ENCODE measurements at regions not wholly inside any gene's neighbourhood (a gene's known extent, or its start where the extent isn't known, plus 50 kb on each side); places are given as distances from the start of the nearest gene placed in this dataset.
A peak's percentile ranks its signal among the peaks of the same experiment; 100 is the strongest.
"Not testable (repeated sequence)": the region's sequence is repeated elsewhere in the genome, so short reads cannot be mapped to it uniquely, and the experiment has no call there.

DNA sequence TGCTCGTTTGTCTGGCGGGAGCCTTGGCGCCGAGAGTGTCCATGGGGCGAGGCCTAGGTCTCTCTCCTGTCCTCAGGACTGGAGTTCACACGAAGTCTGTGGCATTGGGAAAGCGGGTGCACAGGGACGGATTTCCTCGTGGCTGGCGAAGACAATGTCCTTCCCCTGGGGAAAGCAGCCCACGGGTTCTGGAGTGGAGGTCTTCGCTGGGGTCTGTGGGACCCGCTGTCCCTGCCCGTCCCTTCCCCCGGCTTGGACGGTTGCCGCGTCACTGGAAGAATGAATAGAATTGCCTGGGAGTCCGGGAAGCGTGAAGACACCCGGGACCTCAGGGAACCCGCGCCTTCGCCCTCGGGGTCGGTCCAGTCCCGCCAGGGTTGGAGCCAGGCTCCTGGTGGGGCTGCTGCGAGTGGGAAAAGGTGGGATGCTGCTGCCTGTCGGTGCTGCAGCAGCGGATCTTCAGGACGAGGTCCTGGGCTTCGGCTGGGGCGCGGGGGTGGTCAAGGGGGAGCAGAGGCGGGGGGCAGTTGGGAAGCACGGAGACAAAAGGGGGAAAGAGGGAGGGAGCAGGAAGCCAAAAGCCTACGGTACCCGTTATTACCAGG lies 441.8 kb upstream of the DEFB115 start:
- Histone ChIP-seq H3K27ac (ENCODE audit: poor library complexity, severe bottlenecking) (no peak overlapping the region), H3K4me1 (ENCODE audit: insufficient read depth, poor library complexity, severe bottlenecking) (no peaks in the 10 kb centered on the region), H3K9me3 (ENCODE audit: severe bottlenecking) (peaks cover 9% of the 10 kb centered on the region), H3K27me3 (ENCODE audit: insufficient read depth, poor library complexity, severe bottlenecking) (no peaks in the 10 kb centered on the region), H3K36me3 (ENCODE audit: low read depth) (no peaks in the 10 kb centered on the region), H3K4me3 (ENCODE audit: severe bottlenecking) (no peak overlapping the region)
- ATAC-seq (ENCODE audit: low read depth) (no peak), DNase-seq (ENCODE audit: low spot score) (peak; percentile 89)
- TF ChIP-seq, protein P1, sequence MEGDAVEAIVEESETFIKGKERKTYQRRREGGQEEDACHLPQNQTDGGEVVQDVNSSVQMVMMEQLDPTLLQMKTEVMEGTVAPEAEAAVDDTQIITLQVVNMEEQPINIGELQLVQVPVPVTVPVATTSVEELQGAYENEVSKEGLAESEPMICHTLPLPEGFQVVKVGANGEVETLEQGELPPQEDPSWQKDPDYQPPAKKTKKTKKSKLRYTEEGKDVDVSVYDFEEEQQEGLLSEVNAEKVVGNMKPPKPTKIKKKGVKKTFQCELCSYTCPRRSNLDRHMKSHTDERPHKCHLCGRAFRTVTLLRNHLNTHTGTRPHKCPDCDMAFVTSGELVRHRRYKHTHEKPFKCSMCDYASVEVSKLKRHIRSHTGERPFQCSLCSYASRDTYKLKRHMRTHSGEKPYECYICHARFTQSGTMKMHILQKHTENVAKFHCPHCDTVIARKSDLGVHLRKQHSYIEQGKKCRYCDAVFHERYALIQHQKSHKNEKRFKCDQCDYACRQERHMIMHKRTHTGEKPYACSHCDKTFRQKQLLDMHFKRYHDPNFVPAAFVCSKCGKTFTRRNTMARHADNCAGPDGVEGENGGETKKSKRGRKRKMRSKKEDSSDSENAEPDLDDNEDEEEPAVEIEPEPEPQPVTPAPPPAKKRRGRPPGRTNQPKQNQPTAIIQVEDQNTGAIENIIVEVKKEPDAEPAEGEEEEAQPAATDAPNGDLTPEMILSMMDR (IDR thresholded peaks at IDR 0.05; ENCODE audit: poor library complexity, severe bottlenecking) = no peak

GRCh38 chr20:30816182-30816645 lies 441.2 kb upstream of the DEFB115 start:
- H3K27ac ChIP-seq (ENCODE audit: poor library complexity, severe bottlenecking) = no peak overlapping the region
- TF ChIP-seq, protein P1 (IDR thresholded peaks at IDR 0.05; ENCODE audit: poor library complexity, severe bottlenecking) = no peak
- H3K4me3 ChIP-seq (ENCODE audit: severe bottlenecking) = no peak overlapping the region
- H3K4me1 ChIP-seq (ENCODE audit: insufficient read depth, poor library complexity, severe bottlenecking) = no peaks in the 10 kb centered on the region
- ATAC-seq (ENCODE audit: low read depth) (0 out of 3 replicates have a peak, but pooled peaks have one; percentile 13), DNase-seq (ENCODE audit: low spot score) (peak; percentile 92)
- peaks cover 9% of the 10 kb centered on the region for H3K9me3 ChIP-seq (ENCODE audit: severe bottlenecking)
- no peaks in the 10 kb centered on the region for H3K36me3 ChIP-seq (ENCODE audit: low read depth)
- no peaks in the 10 kb centered on the region for H3K27me3 ChIP-seq (ENCODE audit: insufficient read depth, poor library complexity, severe bottlenecking)

- not testable (repeated sequence) for H3K4me1 ChIP-seq (ENCODE audit: insufficient read depth, poor library complexity, severe bottlenecking); H3K36me3 ChIP-seq (ENCODE audit: low read depth); H3K27ac ChIP-seq (ENCODE audit: poor library complexity, severe bottlenecking); ATAC-seq (ENCODE audit: low read depth); H3K4me3 ChIP-seq (ENCODE audit: severe bottlenecking); DNase-seq (ENCODE audit: low spot score); H3K9me3 ChIP-seq (ENCODE audit: severe bottlenecking); H3K27me3 ChIP-seq (ENCODE audit: insufficient read depth, poor library complexity, severe bottlenecking)
These were observed 435.8 kb upstream of the DEFB115 start for GRCh38 chr20:30821615-30822014.

- H3K4me1 ChIP-seq (ENCODE audit: insufficient read depth, poor library complexity, severe bottlenecking); H3K27me3 ChIP-seq (ENCODE audit: insufficient read depth, poor library complexity, severe bottlenecking); ATAC-seq (ENCODE audit: low read depth); H3K36me3 ChIP-seq (ENCODE audit: low read depth); H3K9me3 ChIP-seq (ENCODE audit: severe bottlenecking); H3K27ac ChIP-seq (ENCODE audit: poor library complexity, severe bottlenecking); H3K4me3 ChIP-seq (ENCODE audit: severe bottlenecking): not testable (repeated sequence)
- peak; percentile 59 for DNase-seq (ENCODE audit: low spot score)
These were observed 432.8 kb upstream of the DEFB115 start for GRCh38 chr20:30824666-30825065.

DNA sequence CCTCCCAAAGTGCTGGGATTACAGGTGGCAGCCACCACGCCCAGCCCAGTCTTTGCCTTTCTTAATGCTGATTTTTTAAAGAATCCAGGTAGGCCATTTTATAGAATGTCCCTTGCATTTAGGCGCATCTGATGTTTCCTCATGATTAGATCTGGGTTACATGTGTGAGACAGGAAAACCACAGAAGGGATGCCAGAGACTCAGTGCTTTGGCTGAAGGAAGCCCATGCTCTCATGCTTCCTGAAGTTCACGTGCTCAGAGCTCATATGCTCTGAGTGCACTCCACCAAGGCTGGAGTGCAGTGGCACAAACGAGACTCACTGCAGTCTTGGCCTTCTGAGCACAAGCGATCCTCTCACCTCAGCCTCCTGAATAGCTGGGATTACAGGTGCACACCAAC lies 411.5 kb upstream of the DEFB115 start:
- DNase-seq (ENCODE audit: low spot score); H3K4me1 ChIP-seq (ENCODE audit: insufficient read depth, poor library complexity, severe bottlenecking): not testable (repeated sequence)

DNA sequence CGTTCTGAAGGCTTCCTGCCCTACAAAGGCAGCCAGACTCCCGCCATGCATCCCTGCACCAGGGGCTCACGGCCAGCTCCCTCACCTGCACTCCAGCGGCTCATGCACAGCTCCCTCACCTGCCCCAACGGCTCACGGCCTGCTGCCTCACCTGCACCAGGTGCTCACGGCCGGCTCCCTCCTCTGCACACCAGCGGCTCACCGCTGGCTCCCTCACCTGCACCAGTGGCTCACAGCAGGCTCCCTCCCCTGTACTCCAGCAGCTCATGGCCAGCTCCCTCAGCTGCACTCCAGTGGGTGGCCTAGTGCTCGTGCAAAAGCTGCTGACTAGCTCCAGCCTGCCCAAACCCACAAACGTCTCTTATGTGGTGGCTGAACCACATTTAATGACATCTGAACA lies 389.2 kb upstream of the DEFB115 start:
- not testable (repeated sequence) for H3K4me3 ChIP-seq (ENCODE audit: severe bottlenecking); H3K36me3 ChIP-seq (ENCODE audit: low read depth); H3K9me3 ChIP-seq (ENCODE audit: severe bottlenecking); H3K4me1 ChIP-seq (ENCODE audit: insufficient read depth, poor library complexity, severe bottlenecking); H3K27ac ChIP-seq (ENCODE audit: poor library complexity, severe bottlenecking); H3K27me3 ChIP-seq (ENCODE audit: insufficient read depth, poor library complexity, severe bottlenecking); DNase-seq (ENCODE audit: low spot score)
- peak; percentile 35; the same call in 1 of the 3 replicates for ATAC-seq (ENCODE audit: low read depth)

More for the DNA sequence above, 411.5 kb upstream of the DEFB115 start:
- H3K27ac ChIP-seq (ENCODE audit: poor library complexity, severe bottlenecking); H3K4me3 ChIP-seq (ENCODE audit: severe bottlenecking); H3K9me3 ChIP-seq (ENCODE audit: severe bottlenecking); H3K27me3 ChIP-seq (ENCODE audit: insufficient read depth, poor library complexity, severe bottlenecking); ATAC-seq (ENCODE audit: low read depth); H3K36me3 ChIP-seq (ENCODE audit: low read depth): not testable (repeated sequence)

GRCh38 chr20:30871127-30871526 lies 386.3 kb upstream of the DEFB115 start:
- not testable (repeated sequence) for H3K4me1 ChIP-seq (ENCODE audit: insufficient read depth, poor library complexity, severe bottlenecking); DNase-seq (ENCODE audit: low spot score); H3K9me3 ChIP-seq (ENCODE audit: severe bottlenecking); H3K36me3 ChIP-seq (ENCODE audit: low read depth); H3K27me3 ChIP-seq (ENCODE audit: insufficient read depth, poor library complexity, severe bottlenecking); ATAC-seq (ENCODE audit: low read depth); H3K27ac ChIP-seq (ENCODE audit: poor library complexity, severe bottlenecking); H3K4me3 ChIP-seq (ENCODE audit: severe bottlenecking)

DNA sequence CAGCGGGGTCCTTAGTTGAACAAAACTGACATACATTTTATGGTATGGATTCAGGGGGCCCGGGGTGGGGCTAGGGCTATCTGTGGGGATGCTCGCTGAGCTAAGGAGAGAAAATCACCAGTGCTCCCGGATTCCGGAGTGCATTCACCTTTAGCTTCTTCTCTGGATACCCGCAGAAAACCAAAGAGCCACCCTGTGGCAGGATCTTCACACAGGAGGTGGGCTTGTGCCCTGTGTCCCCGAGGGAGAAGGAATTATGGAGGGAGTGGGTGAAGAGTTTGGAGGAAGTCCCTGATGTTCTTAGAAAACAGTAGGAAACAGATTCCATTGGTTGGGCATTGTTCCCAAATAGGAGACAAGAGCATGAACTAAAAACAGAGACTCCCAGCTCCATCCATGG lies 385.2 kb upstream of the DEFB115 start:
- H3K4me3 ChIP-seq (ENCODE audit: severe bottlenecking); ATAC-seq (ENCODE audit: low read depth); H3K36me3 ChIP-seq (ENCODE audit: low read depth); H3K27ac ChIP-seq (ENCODE audit: poor library complexity, severe bottlenecking); H3K4me1 ChIP-seq (ENCODE audit: insufficient read depth, poor library complexity, severe bottlenecking); DNase-seq (ENCODE audit: low spot score); H3K9me3 ChIP-seq (ENCODE audit: severe bottlenecking); H3K27me3 ChIP-seq (ENCODE audit: insufficient read depth, poor library complexity, severe bottlenecking): not testable (repeated sequence)

GRCh38 chr20:30875868-30876267 lies 381.6 kb upstream of the DEFB115 start:
- not testable (repeated sequence) for H3K27me3 ChIP-seq (ENCODE audit: insufficient read depth, poor library complexity, severe bottlenecking); H3K4me1 ChIP-seq (ENCODE audit: insufficient read depth, poor library complexity, severe bottlenecking); H3K36me3 ChIP-seq (ENCODE audit: low read depth); ATAC-seq (ENCODE audit: low read depth); H3K27ac ChIP-seq (ENCODE audit: poor library complexity, severe bottlenecking); H3K9me3 ChIP-seq (ENCODE audit: severe bottlenecking); H3K4me3 ChIP-seq (ENCODE audit: severe bottlenecking); DNase-seq (ENCODE audit: low spot score)

Data from RWPE2 (cell line).